ENCODE measurements at regions not wholly inside any gene's neighbourhood (a gene's known extent, or its start where the extent isn't known, plus 50 kb on each side); places are given as distances from the start of the nearest gene placed in this dataset.

GRCh38 chr10:128587689-128588088 lies 461.5 kb upstream of the MKI67 start:
- no peak for DNase-seq (ENCODE audit: low read depth)
- H3K4me3 ChIP-seq (ENCODE audit: low read length) = no peak overlapping the region
- TF ChIP-seq CTCF (IDR thresholded peaks at IDR 0.05; ENCODE audit: insufficient read depth, low read depth, low read length, missing control alignments) = no peak

GRCh38 chr10:128588402-128588801 lies 462.2 kb upstream of the MKI67 start:
- H3K4me3 ChIP-seq (ENCODE audit: low read length) = no peak overlapping the region
- DNase-seq (ENCODE audit: low read depth) = no peak
- no peak for TF ChIP-seq CTCF (IDR thresholded peaks at IDR 0.05; ENCODE audit: insufficient read depth, low read depth, low read length, missing control alignments)

- TF ChIP-seq CTCF (IDR thresholded peaks at IDR 0.05; ENCODE audit: insufficient read depth, low read depth, low read length, missing control alignments) = no peak
- no peak for DNase-seq (ENCODE audit: low read depth)
- no peak overlapping the region for H3K4me3 ChIP-seq (ENCODE audit: low read length)
Observed at GRCh38 chr10:128594688-128595087, 468.5 kb upstream of the MKI67 start.

GRCh38 chr10:128596906-128597305 lies 470.7 kb upstream of the MKI67 start:
- no peak for TF ChIP-seq CTCF (IDR thresholded peaks at IDR 0.05; ENCODE audit: insufficient read depth, low read depth, low read length, missing control alignments)
- no peak overlapping the region for H3K4me3 ChIP-seq (ENCODE audit: low read length)
- no peak for DNase-seq (ENCODE audit: low read depth)

GRCh38 chr10:128599030-128599429 lies 472.8 kb upstream of the MKI67 start:
- no peak for DNase-seq (ENCODE audit: low read depth)
- no peak for TF ChIP-seq CTCF (IDR thresholded peaks at IDR 0.05; ENCODE audit: insufficient read depth, low read depth, low read length, missing control alignments)
- no peak overlapping the region for H3K4me3 ChIP-seq (ENCODE audit: low read length)

- DNase-seq (ENCODE audit: low read depth) = no peak
- H3K4me3 ChIP-seq (ENCODE audit: low read length) = no peak overlapping the region
Observed at GRCh38 chr10:128599538-128599937, 473.3 kb upstream of the MKI67 start.

More at GRCh38 chr10:128599538-128599937, 473.3 kb upstream of the MKI67 start:
- TF ChIP-seq CTCF (IDR thresholded peaks at IDR 0.05; ENCODE audit: insufficient read depth, low read depth, low read length, missing control alignments) = no peak

All from epithelial cell of esophagus (primary cell).